A549 (cell line): ENCODE measurements at regions not wholly inside any gene's neighbourhood (a gene's known extent, or its start where the extent isn't known, plus 50 kb on each side); places are given as distances from the start of the nearest gene placed in this dataset.

Source experiments
- ATAC-seq, 2 experiments: fragments of 200-7000 bp in 1 of 2; fragments of >200 bp in 1 of 2; cut with Nextera tagmentation in 1 of 2; cut with Tn5 transposase in 1 of 2; 3 replicates each; pipeline versions ENCODE4 v1.8.0 to v1.9.1; 2018 to 2020; ENCODE audit warnings: mild to moderate bottlenecking in 1 of 2, moderate library complexity in 1 of 2
- CTCF ChIA-PET: fragments of 300-600 bp; sonication (Branson Sonifier 250); formaldehyde crosslinking; extraction: SDS; loops from one replicate; lab custom pipeline; 2021; ENCODE audit warnings: antibody characterized with exemption, inconsistent platforms; lab: Yijun Ruan, JAX
- POLR2A ChIA-PET: fragments of 350-600 bp; formaldehyde crosslinking; extraction: SDS; loops from one replicate; lab custom pipeline; 2021; ENCODE audit warnings: antibody characterized with exemption, inconsistent platforms; lab: Yijun Ruan, JAX
- DNase-seq, 2 experiments: peaks; one replicate each; pipeline versions ENCODE4 v3.0.0 to v3.0.0-alpha.2; 2011 to 2016; ENCODE audit warnings: low read depth in 1 of 2, low spot score in 1 of 2
- FAIRE-seq: peaks from 2 replicates; lab custom pipeline; 2011; peaks lifted over from hg19 to GRCh38; lab: Jason Lieb, UNC
- H3K27ac ChIP-seq, 2 experiments: fragments of >200 bp; sonication (Bioruptor Twin); formaldehyde crosslinking; 3 replicates each; pipeline ENCODE4 v1.5.1; 2016 to 2017
- H3K4me1 ChIP-seq: fragments of >200 bp; sonication (Bioruptor Twin); formaldehyde crosslinking; 3 replicates; pipeline ENCODE4 v1.6.1; 2016
- H3K4me2 ChIP-seq: fragments of >200 bp; sonication (Bioruptor Twin); formaldehyde crosslinking; 3 replicates; pipeline ENCODE4 v1.6.1; 2016
- H3K4me3 ChIP-seq: fragments of >200 bp; sonication (Bioruptor Twin); formaldehyde crosslinking; 3 replicates; pipeline ENCODE4 v1.5.1; 2016
- H3K9me3 ChIP-seq: fragments of >200 bp; sonication (Bioruptor Twin); formaldehyde crosslinking; 3 replicates; pipeline ENCODE4 v1.6.1; 2016
- ATOH8 ChIP-seq: fragments of 250-450 bp; sonication (Bioruptor Pico); IDR thresholded peaks from 2 replicates; pipeline ENCODE4 v1.5.0; 2020; ENCODE audit warnings: low read depth, mild to moderate bottlenecking, moderate library complexity
- CBX2 ChIP-seq: fragments of 200-600 bp; sonication (generic); IDR thresholded peaks from 2 replicates; pipeline ENCODE4 v1.6.1; 2016; ENCODE audit warnings: low read depth, mild to moderate bottlenecking, borderline replicate concordance
- CBX8 ChIP-seq: fragments of 200-600 bp; sonication (generic); IDR thresholded peaks from 2 replicates; pipeline ENCODE4 v1.6.1; 2016
- CHD4 ChIP-seq: fragments of 200-600 bp; sonication (generic); IDR thresholded peaks from 2 replicates; pipeline ENCODE4 v1.6.1; 2016; ENCODE audit warnings: antibody characterized with exemption, mild to moderate bottlenecking, borderline replicate concordance
- EHMT2 ChIP-seq: fragments of 200-600 bp; sonication (generic); IDR thresholded peaks from 2 replicates; pipeline ENCODE4 v1.6.1; 2016; ENCODE audit warnings: antibody characterized with exemption, low read depth, mild to moderate bottlenecking, moderate library complexity
- ELK1 ChIP-seq: fragments of 150-350 bp; IDR thresholded peaks from 2 replicates; pipeline ENCODE4 v1.6.1; 2014; ENCODE audit warnings: low read depth, mild to moderate bottlenecking, low read length
- EP300 ChIP-seq, 2 experiments: fragments of >200 bp; sonication (Bioruptor Twin); formaldehyde crosslinking; IDR thresholded peaks; 2 replicates in 1 of 2; 3 replicates in 1 of 2; pipeline ENCODE4 v1.6.1; 2016 to 2017
- FOSB ChIP-seq: fragments of 250-450 bp; sonication (Bioruptor Pico); IDR thresholded peaks from 2 replicates; pipeline ENCODE4 v1.5.0; 2020; ENCODE audit warnings: mild to moderate bottlenecking, moderate library complexity
- FOSL2 ChIP-seq, 2 experiments: fragments of 450-650 bp in 1 of 2; fragments of >200 bp in 1 of 2; sonication (Bioruptor Twin) in 1 of 2; formaldehyde crosslinking; IDR thresholded peaks; 2 replicates each; pipeline versions ENCODE4 v1.5.0 to v1.6.1; 2016 to 2020; ENCODE audit warnings: mild to moderate bottlenecking in 1 of 2, moderate library complexity in 1 of 2
- FOXS1 ChIP-seq: fragments of 250-450 bp; sonication (Bioruptor Pico); IDR thresholded peaks from 2 replicates; pipeline ENCODE4 v1.5.0; 2020; ENCODE audit warnings: mild to moderate bottlenecking, moderate library complexity
- GATA3 ChIP-seq: IDR thresholded peaks from 2 replicates; pipeline ENCODE4 v1.6.1; 2012; ENCODE audit warnings: borderline replicate concordance
- HES2 ChIP-seq: fragments of >200 bp; sonication (Bioruptor Twin); formaldehyde crosslinking; IDR thresholded peaks from 2 replicates; pipeline ENCODE4 v1.6.1; 2016
- HEYL ChIP-seq: fragments of 250-450 bp; sonication (Bioruptor Pico); IDR thresholded peaks from 2 replicates; pipeline ENCODE4 v1.8.0; 2021; ENCODE audit warnings: mild to moderate bottlenecking, moderate library complexity
- HOXA7 ChIP-seq: fragments of 250-450 bp; sonication (Bioruptor Pico); IDR thresholded peaks from 2 replicates; pipeline ENCODE4 v1.5.0; 2020; ENCODE audit warnings: mild to moderate bottlenecking, moderate library complexity
- HOXB5 ChIP-seq: fragments of 250-450 bp; sonication (Bioruptor Pico); IDR thresholded peaks from 2 replicates; pipeline ENCODE4 v1.5.0; 2020; ENCODE audit warnings: mild to moderate bottlenecking, moderate library complexity
- JUN ChIP-seq, 2 experiments: fragments of >200 bp; sonication (Bioruptor Twin); formaldehyde crosslinking; IDR thresholded peaks; 2 replicates in 1 of 2; 3 replicates in 1 of 2; pipeline ENCODE4 v1.6.1; 2016 to 2017
- KDM1A ChIP-seq: fragments of 200-600 bp; sonication (generic); IDR thresholded peaks from 2 replicates; pipeline ENCODE4 v1.6.1; 2016; ENCODE audit warnings: low read depth, mild to moderate bottlenecking
- MYC ChIP-seq: IDR thresholded peaks from 2 replicates; pipeline ENCODE4 v1.6.1; 2012; ENCODE audit warnings: mild to moderate bottlenecking, inconsistent platforms, low read length, improper control_type of control experiment, borderline replicate concordance
- PHF8 ChIP-seq: fragments of 200-600 bp; sonication (generic); IDR thresholded peaks from 2 replicates; pipeline ENCODE4 v1.6.1; 2016; ENCODE audit warnings: low read depth, mild to moderate bottlenecking, antibody characterized with exemption, moderate library complexity, borderline replicate concordance
- POLR2AphosphoS2 ChIP-seq: conservative IDR thresholded peaks from 2 replicates; pipeline ENCODE4 v1.6.1; 2012; ENCODE audit warnings: low read length, improper control_type of control experiment, inconsistent platforms
- RAD21 ChIP-seq, 2 experiments: fragments of >200 bp in 1 of 2; sonication (Bioruptor Twin) in 1 of 2; formaldehyde crosslinking in 1 of 2; IDR thresholded peaks in 1 of 2; conservative IDR thresholded peaks in 1 of 2; 2 replicates in 1 of 2; 3 replicates in 1 of 2; pipeline ENCODE4 v1.6.1; 2012 to 2018; ENCODE audit warnings: inconsistent platforms in 1 of 2
- RCOR1 ChIP-seq: fragments of 150-350 bp; IDR thresholded peaks from 2 replicates; pipeline ENCODE4 v1.6.1; 2014; ENCODE audit warnings: antibody characterized with exemption, low read length, low read depth
- RNF2 ChIP-seq: fragments of 200-600 bp; sonication (generic); IDR thresholded peaks from 2 replicates; pipeline ENCODE4 v1.6.1; 2016; ENCODE audit warnings: low read depth, mild to moderate bottlenecking, antibody characterized with exemption, moderate library complexity, borderline replicate concordance
- SMC3 ChIP-seq: fragments of >200 bp; sonication (Bioruptor Twin); formaldehyde crosslinking; IDR thresholded peaks from 3 replicates; pipeline ENCODE4 v1.6.1; 2018; ENCODE audit warnings: inconsistent platforms
- TFCP2L1 ChIP-seq: fragments of 250-450 bp; sonication (Bioruptor Pico); IDR thresholded peaks from 2 replicates; pipeline ENCODE4 v1.5.0; 2021; ENCODE audit warnings: mild to moderate bottlenecking
- WGBS: methylation state at CpG from one replicate; pipeline ENCODE4 v1.1.6; 2017; ENCODE audit errors: missing lambda C conversion rate; 5-methylcytosine and 5-hydroxymethylcytosine counted together
- TF ChIP-seq, protein P1 (sequence below): IDR thresholded peaks from 2 replicates; pipeline ENCODE4 v1.6.1; 2012; ENCODE audit warnings: low read depth, borderline replicate concordance
- TF ChIP-seq, protein P2 (sequence below): IDR thresholded peaks from 2 replicates; pipeline ENCODE4 v1.6.1; 2012
- TF ChIP-seq, protein P3 (sequence below): fragments of >200 bp; sonication (Bioruptor Twin); formaldehyde crosslinking; IDR thresholded peaks from 3 replicates; pipeline ENCODE4 v1.6.1; 2016
- TF ChIP-seq, protein P4 (sequence below): IDR thresholded peaks from 2 replicates; pipeline ENCODE4 v1.6.1; 2012

DNA sequence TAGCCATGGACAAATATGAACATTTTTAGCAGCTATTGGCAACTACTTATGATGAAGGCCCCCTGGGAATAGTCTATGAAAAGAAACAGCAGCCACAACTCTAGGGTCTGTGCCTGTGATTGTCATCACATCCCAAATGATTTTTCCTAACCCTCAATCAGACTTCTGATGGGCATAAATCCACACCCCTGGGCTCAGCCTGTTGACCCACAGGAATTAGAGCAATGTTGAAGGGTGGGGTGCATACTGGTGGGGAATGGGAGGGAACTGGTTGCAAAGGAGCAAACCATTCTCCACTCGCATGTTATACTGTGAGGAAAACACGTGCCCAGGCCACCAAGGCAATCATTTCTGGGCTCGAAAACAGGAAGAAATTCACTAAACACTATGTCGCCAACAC is 106.5 kb upstream of the CTNNB1 start:
- no peak overlapping the region for H3K4me3 ChIP-seq
- no peak for FAIRE-seq
- DNase-seq = no peak
- WGBS = 49% methylated on average over 4 of the region's 4 CpGs
- CTCF ChIA-PET = no interaction called here
- POLR2A ChIA-PET = no interaction called here
- no peak overlapping the region for H3K4me2 ChIP-seq
- H3K9me3 ChIP-seq = no peaks in the 10 kb centered on the region
- H3K27ac ChIP-seq = no peak overlapping the region
- ATAC-seq = no peak
- no peak for TF ChIP-seq ATOH8 (CRISPR knock-in tag)
- no peak for TF ChIP-seq FOXS1
- no peak for TF ChIP-seq FOSB (CRISPR knock-in tag)
- TF ChIP-seq POLR2AphosphoS2 = no peak
- TF ChIP-seq GATA3 = no peak
- TF ChIP-seq ELK1 = no peak
- no peak for TF ChIP-seq RCOR1
- TF ChIP-seq HOXB5 (CRISPR knock-in tag) = no peak
- TF ChIP-seq RNF2 = no peak
- no peak for TF ChIP-seq PHF8
- TF ChIP-seq, protein P1, sequence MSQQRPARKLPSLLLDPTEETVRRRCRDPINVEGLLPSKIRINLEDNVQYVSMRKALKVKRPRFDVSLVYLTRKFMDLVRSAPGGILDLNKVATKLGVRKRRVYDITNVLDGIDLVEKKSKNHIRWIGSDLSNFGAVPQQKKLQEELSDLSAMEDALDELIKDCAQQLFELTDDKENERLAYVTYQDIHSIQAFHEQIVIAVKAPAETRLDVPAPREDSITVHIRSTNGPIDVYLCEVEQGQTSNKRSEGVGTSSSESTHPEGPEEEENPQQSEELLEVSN = no peak
- no peak for TF ChIP-seq TFCP2L1 (CRISPR knock-in tag)
- H3K4me1 ChIP-seq = no peaks in the 10 kb centered on the region

- CTCF ChIA-PET = no interaction called here
- H3K4me1 ChIP-seq = no peaks in the 10 kb centered on the region
- no peak for ATAC-seq
- no peak overlapping the region for H3K4me3 ChIP-seq
- TF ChIP-seq, protein P2, sequence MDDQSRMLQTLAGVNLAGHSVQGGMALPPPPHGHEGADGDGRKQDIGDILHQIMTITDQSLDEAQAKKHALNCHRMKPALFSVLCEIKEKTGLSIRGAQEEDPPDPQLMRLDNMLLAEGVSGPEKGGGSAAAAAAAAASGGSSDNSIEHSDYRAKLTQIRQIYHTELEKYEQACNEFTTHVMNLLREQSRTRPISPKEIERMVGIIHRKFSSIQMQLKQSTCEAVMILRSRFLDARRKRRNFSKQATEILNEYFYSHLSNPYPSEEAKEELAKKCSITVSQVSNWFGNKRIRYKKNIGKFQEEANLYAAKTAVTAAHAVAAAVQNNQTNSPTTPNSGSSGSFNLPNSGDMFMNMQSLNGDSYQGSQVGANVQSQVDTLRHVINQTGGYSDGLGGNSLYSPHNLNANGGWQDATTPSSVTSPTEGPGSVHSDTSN = no peak
- TF ChIP-seq CHD4 (no peak), TFCP2L1 (CRISPR knock-in tag) (no peak), FOSL2 (IDR thresholded peaks at IDR 0.05) (no peak), FOSL2 (CRISPR knock-in tag; IDR thresholded peaks at IDR 0.05) (no peak), CBX2 (no peak), GATA3 (no peak), HOXA7 (CRISPR knock-in tag) (no peak), RAD21 (conservative IDR thresholded peaks at IDR 0.05 in 1 of 2, IDR thresholded peaks at IDR 0.05 in 1 of 2) (no peak), MYC (no peak), CBX8 (no peak), SMC3 (no peak), HEYL (CRISPR knock-in tag) (no peak), HES2 (no peak), JUN (IDR thresholded peaks at IDR 0.05) (no peak), EHMT2 (no peak), KDM1A (no peak), EP300 (IDR thresholded peaks at IDR 0.05) (no peak)
- TF ChIP-seq, protein P3, sequence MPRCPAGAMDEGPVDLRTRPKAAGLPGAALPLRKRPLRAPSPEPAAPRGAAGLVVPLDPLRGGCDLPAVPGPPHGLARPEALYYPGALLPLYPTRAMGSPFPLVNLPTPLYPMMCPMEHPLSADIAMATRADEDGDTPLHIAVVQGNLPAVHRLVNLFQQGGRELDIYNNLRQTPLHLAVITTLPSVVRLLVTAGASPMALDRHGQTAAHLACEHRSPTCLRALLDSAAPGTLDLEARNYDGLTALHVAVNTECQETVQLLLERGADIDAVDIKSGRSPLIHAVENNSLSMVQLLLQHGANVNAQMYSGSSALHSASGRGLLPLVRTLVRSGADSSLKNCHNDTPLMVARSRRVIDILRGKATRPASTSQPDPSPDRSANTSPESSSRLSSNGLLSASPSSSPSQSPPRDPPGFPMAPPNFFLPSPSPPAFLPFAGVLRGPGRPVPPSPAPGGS = no peak
- TF ChIP-seq, protein P4, sequence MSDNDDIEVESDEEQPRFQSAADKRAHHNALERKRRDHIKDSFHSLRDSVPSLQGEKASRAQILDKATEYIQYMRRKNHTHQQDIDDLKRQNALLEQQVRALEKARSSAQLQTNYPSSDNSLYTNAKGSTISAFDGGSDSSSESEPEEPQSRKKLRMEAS = no peak
- FAIRE-seq = no peak
- WGBS = 87% methylated on average over 3 of the region's 3 CpGs
- POLR2A ChIA-PET = no interaction called here
- H3K4me2 ChIP-seq = no peak overlapping the region
- no peaks in the 10 kb centered on the region for H3K9me3 ChIP-seq
- DNase-seq = no peak
- no peak overlapping the region for H3K27ac ChIP-seq
Measured at GRCh38 chr3:41093476-41093875, 105.8 kb upstream of the CTNNB1 start.
